ENCODE measurements at regions not wholly inside any gene's neighbourhood (a gene's known extent, or its start where the extent isn't known, plus 50 kb on each side); places are given as distances from the start of the nearest gene placed in this dataset.

- no peak for TF ChIP-seq CTCF (conservative IDR thresholded peaks at IDR 0.05; ENCODE audit: low read length)
- no peak for TF ChIP-seq EZH2phosphoT487 (IDR thresholded peaks at IDR 0.05; ENCODE audit: borderline replicate concordance)
These were observed 272.5 kb upstream of the JAG1 start for GRCh38 chr20:10946124-10946880.
